Neuronal stem cell (in vitro differentiated cells): ENCODE measurements at regions not wholly inside any gene's neighbourhood (a gene's known extent, or its start where the extent isn't known, plus 50 kb on each side); places are given as distances from the start of the nearest gene placed in this dataset.

Experiments
- DNase-seq: peaks from one replicate; pipeline ENCODE4 v3.0.0-alpha.2; 2013; ENCODE audit warnings: low spot score
- H2AFZ ChIP-seq: one replicate; pipeline ENCODE4 v1.6.1; 2013; ENCODE audit warnings: mild to moderate bottlenecking, low read length, inconsistent platforms
- H2AK5ac ChIP-seq: 2 replicates; pipeline ENCODE4 v1.6.1; 2013; ENCODE audit warnings: low read depth, mild to moderate bottlenecking, inconsistent platforms, low read length, moderate library complexity, mixed read lengths
- H2BK120ac ChIP-seq: 2 replicates; pipeline ENCODE4 v1.6.1; 2013; ENCODE audit warnings: low read depth, mild to moderate bottlenecking, inconsistent platforms, low read length, moderate library complexity, mixed read lengths
- H2BK12ac ChIP-seq: one replicate; pipeline ENCODE4 v1.6.1; 2013; ENCODE audit warnings: low read length, inconsistent platforms
- H2BK15ac ChIP-seq: 2 replicates; pipeline ENCODE4 v1.6.1; 2013; ENCODE audit warnings: mild to moderate bottlenecking, low read length, inconsistent platforms, mixed read lengths
- H2BK5ac ChIP-seq: one replicate; pipeline ENCODE4 v1.6.1; 2013; ENCODE audit warnings: inconsistent platforms, mild to moderate bottlenecking, low read length, moderate library complexity
- H3K14ac ChIP-seq: one replicate; pipeline ENCODE4 v1.6.1; 2013; ENCODE audit warnings: low read length, inconsistent platforms
- H3K18ac ChIP-seq: 2 replicates; pipeline ENCODE4 v1.6.1; 2013; ENCODE audit warnings: low read length, inconsistent platforms
- H3K23ac ChIP-seq: 2 replicates; pipeline ENCODE4 v1.6.1; 2013; ENCODE audit warnings: low read depth, mild to moderate bottlenecking, mixed read lengths, low read length, inconsistent platforms; ENCODE audit not compliant: poor library complexity
- H3K27ac ChIP-seq: replicated peaks from 3 replicates; pipeline ENCODE4 v1.5.1; 2013; ENCODE audit warnings: low read length, inconsistent platforms
- H3K27me3 ChIP-seq, 3 experiments: 2 replicates each; pipeline ENCODE4 v1.6.1; 2013; ENCODE audit warnings: low read length in 3 of 3, mild to moderate bottlenecking in 2 of 3, inconsistent platforms in 1 of 3, low read depth in 1 of 3, mixed read lengths in 1 of 3, moderate library complexity in 1 of 3; ENCODE audit not compliant: control insufficient read depth in 3 of 3, insufficient read depth in 3 of 3
- H3K36me3 ChIP-seq, 2 donors: replicated peaks in 1 of 2; 2 replicates each; pipeline ENCODE4 v1.6.1; 2013; ENCODE audit warnings: low read length in 2 of 2; ENCODE audit not compliant: control insufficient read depth in 2 of 2, insufficient read depth in 2 of 2
- H3K4ac ChIP-seq: 2 replicates; pipeline ENCODE4 v1.6.1; 2013; ENCODE audit warnings: inconsistent platforms, mild to moderate bottlenecking, low read length, moderate library complexity
- H3K4me1 ChIP-seq, 2 donors: 1 replicate in 1 of 2; 2 replicates in 1 of 2; pipeline ENCODE4 v1.6.1; 2013; ENCODE audit warnings: low read length in 2 of 2, low read depth in 1 of 2; ENCODE audit not compliant: control insufficient read depth in 2 of 2, insufficient read depth in 1 of 2
- H3K4me2 ChIP-seq: one replicate; pipeline ENCODE4 v1.6.1; 2013; ENCODE audit warnings: mild to moderate bottlenecking, low read length, inconsistent platforms; ENCODE audit not compliant: insufficient read depth, poor library complexity, severe bottlenecking
- H3K4me3 ChIP-seq, 2 donors: 2 replicates each; pipeline ENCODE4 v1.5.1; 2013; ENCODE audit warnings: low read length in 2 of 2, mild to moderate bottlenecking in 2 of 2, inconsistent platforms in 1 of 2, moderate library complexity in 1 of 2
- H3K79me1 ChIP-seq: one replicate; pipeline ENCODE4 v1.6.1; 2013; ENCODE audit warnings: low read depth, mild to moderate bottlenecking, inconsistent platforms, low read length, moderate library complexity
- H3K9ac ChIP-seq: one replicate; pipeline ENCODE4 v1.6.1; 2013; ENCODE audit warnings: mild to moderate bottlenecking, low read depth, low read length, inconsistent platforms; ENCODE audit not compliant: poor library complexity
- H3K9me3 ChIP-seq, 2 donors: replicated peaks in 1 of 2; 2 replicates each; pipeline versions ENCODE3 to v1.6.1; 2013; ENCODE audit warnings: low read length in 2 of 2, mild to moderate bottlenecking in 2 of 2, inconsistent platforms in 1 of 2, low read depth in 1 of 2, mixed read lengths in 1 of 2, moderate library complexity in 1 of 2; ENCODE audit not compliant: control insufficient read depth in 2 of 2, insufficient read depth in 1 of 2
- H4K8ac ChIP-seq: one replicate; pipeline ENCODE4 v1.6.1; 2013; ENCODE audit warnings: low read depth, mild to moderate bottlenecking, inconsistent platforms, low read length, moderate library complexity
- H4K91ac ChIP-seq: one replicate; pipeline ENCODE4 v1.6.1; 2013; ENCODE audit warnings: low read length, low read depth, mild to moderate bottlenecking, inconsistent platforms; ENCODE audit not compliant: poor library complexity
- WGBS, 2 donors: extraction: QIAGEN DNeasy Blood & Tissue Kit; methylation state at CpG; one replicate each; pipeline ENCODE4 v1.1.7; 2013; ENCODE audit warnings: missing lambda C conversion rate in 2 of 2, mixed read lengths in 1 of 2; ENCODE audit not compliant: insufficient read length in 2 of 2, insufficient replicate concordance in 1 of 2; ENCODE audit errors: extremely low coverage in 2 of 2; 5-methylcytosine and 5-hydroxymethylcytosine counted together

GRCh38 chr18:11497585-11497984, 111.8 kb upstream of the SLC35G4 start:
- no peak overlapping the region for H2AK5ac ChIP-seq
- no peak overlapping the region for H3K27ac ChIP-seq
- H3K79me1 ChIP-seq = no peaks in the 10 kb centered on the region
- H3K9me3 ChIP-seq = peaks cover 0 to 1% of the 10 kb centered on the region in 2 donors
- H3K36me3 ChIP-seq = no peaks in the 10 kb centered on the region
- H3K23ac ChIP-seq = no peak overlapping the region
- no peak overlapping the region for H2BK5ac ChIP-seq
- no peak overlapping the region for H3K4me2 ChIP-seq
- H2AFZ ChIP-seq = no peak overlapping the region
- no peak overlapping the region for H3K4ac ChIP-seq
- no peak overlapping the region for H2BK15ac ChIP-seq
- no CpG with 5 or more reads among the region's 2 CpGs for WGBS, 2 donors
- H3K9ac ChIP-seq = no peak overlapping the region
- H4K91ac ChIP-seq = no peak overlapping the region
- no peak overlapping the region for H3K18ac ChIP-seq
- no peaks in the 10 kb centered on the region for H3K27me3 ChIP-seq
- H3K4me3 ChIP-seq = no peak overlapping the region
- no peak overlapping the region for H2BK12ac ChIP-seq
- no peak for DNase-seq
- peaks cover 0 to 8% of the 10 kb centered on the region in 2 donors for H3K4me1 ChIP-seq
- H3K14ac ChIP-seq = no peak overlapping the region
- H4K8ac ChIP-seq = no peak overlapping the region
- no peak overlapping the region for H2BK120ac ChIP-seq

DNA sequence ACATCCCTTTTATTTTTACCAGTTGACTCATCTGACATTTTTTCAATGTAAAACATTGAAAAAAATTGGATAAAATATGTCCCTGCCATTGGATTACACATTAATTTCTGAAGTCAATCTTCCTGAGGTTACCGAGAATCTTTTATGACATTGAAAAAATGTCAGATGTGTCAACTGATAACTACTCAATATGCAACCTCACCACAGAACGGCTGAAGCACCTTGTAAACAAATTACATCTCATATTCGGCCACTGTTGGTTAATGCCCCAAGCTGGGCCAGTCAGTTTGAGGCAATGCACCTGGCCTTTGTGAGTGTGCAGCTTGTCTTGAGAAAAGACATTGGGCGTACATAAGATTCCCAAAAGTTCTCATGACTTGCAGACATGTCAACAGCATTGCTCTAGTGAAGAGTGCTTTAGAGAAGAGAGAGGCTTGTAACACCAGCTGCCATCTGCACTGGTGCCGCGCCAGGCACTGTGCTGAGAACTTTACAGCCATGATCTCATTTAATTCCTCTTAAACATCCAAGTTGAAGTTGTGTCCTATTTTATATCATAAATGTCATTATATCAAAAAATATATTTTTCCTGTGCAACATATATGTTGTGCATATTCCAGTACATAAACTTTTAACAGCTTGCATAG, 112.7 kb upstream of the SLC35G4 start:
- H2AK5ac ChIP-seq = no peak overlapping the region
- WGBS, 2 donors = no CpG with 5 or more reads among the region's 6 CpGs

DNA sequence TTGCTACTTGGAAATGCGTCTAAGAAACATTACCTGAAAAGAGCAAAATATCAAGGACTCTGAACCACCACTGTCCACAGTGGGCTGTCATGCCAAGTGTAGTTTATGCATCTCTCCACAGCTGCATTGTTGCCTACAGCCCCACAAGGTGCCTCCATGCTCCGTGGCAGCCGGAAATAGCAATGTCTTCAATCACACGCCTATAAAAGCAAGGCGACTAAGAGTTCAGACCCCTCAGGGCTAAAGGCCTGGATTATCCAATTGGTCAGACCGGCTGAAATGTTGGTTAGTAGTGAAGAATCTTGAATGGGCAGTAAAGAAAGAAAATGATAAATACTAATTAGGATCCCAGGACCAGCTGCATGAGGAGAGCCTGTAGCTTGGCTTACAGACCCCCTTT, 114.0 kb upstream of the SLC35G4 start:
- peaks cover 0 to 3% of the 10 kb centered on the region in 2 donors for H3K4me1 ChIP-seq
- H3K18ac ChIP-seq = no peak overlapping the region
- no peak overlapping the region for H2AK5ac ChIP-seq
- no peak overlapping the region for H3K4me2 ChIP-seq
- no peak overlapping the region for H2AFZ ChIP-seq
- H2BK5ac ChIP-seq = no peak overlapping the region
- no peak overlapping the region for H2BK12ac ChIP-seq
- H3K4me3 ChIP-seq = no peak overlapping the region
- no peaks in the 10 kb centered on the region for H3K27me3 ChIP-seq
- H2BK15ac ChIP-seq = no peak overlapping the region
- H3K79me1 ChIP-seq = no peaks in the 10 kb centered on the region
- H3K9ac ChIP-seq = no peak overlapping the region
- H3K27ac ChIP-seq = no peak overlapping the region
- no peak overlapping the region for H2BK120ac ChIP-seq
- WGBS, 2 donors = no CpG with 5 or more reads among the region's 6 CpGs
- H3K36me3 ChIP-seq = no peaks in the 10 kb centered on the region
- no peak overlapping the region for H3K14ac ChIP-seq
- no peak for DNase-seq
- H3K9me3 ChIP-seq = peaks cover 0 to 1% of the 10 kb centered on the region in 2 donors
- H4K91ac ChIP-seq = no peak overlapping the region
- no peak overlapping the region for H3K4ac ChIP-seq
- H4K8ac ChIP-seq = no peak overlapping the region
- H3K23ac ChIP-seq = no peak overlapping the region

More for the DNA sequence above, 112.7 kb upstream of the SLC35G4 start:
- H4K8ac ChIP-seq = no peak overlapping the region
- H3K18ac ChIP-seq = no peak overlapping the region
- H2BK120ac ChIP-seq = no peak overlapping the region
- no peaks in the 10 kb centered on the region for H3K27me3 ChIP-seq
- no peak overlapping the region for H3K14ac ChIP-seq
- no peaks in the 10 kb centered on the region for H3K36me3 ChIP-seq
- no peak overlapping the region for H2BK15ac ChIP-seq
- no peak overlapping the region for H3K4me2 ChIP-seq
- H3K23ac ChIP-seq = no peak overlapping the region
- no peak overlapping the region for H2BK12ac ChIP-seq
- no peak overlapping the region for H3K4ac ChIP-seq
- no peak for DNase-seq
- no peaks in the 10 kb centered on the region for H3K79me1 ChIP-seq
- no peak overlapping the region for H2AFZ ChIP-seq
- no peak overlapping the region for H3K9ac ChIP-seq
- H3K4me1 ChIP-seq = peaks cover 0 to 8% of the 10 kb centered on the region in 2 donors
- peaks cover 0 to 1% of the 10 kb centered on the region in 2 donors for H3K9me3 ChIP-seq
- H2BK5ac ChIP-seq = no peak overlapping the region
- no peak overlapping the region for H3K4me3 ChIP-seq
- no peak overlapping the region for H3K27ac ChIP-seq
- H4K91ac ChIP-seq = no peak overlapping the region

DNA sequence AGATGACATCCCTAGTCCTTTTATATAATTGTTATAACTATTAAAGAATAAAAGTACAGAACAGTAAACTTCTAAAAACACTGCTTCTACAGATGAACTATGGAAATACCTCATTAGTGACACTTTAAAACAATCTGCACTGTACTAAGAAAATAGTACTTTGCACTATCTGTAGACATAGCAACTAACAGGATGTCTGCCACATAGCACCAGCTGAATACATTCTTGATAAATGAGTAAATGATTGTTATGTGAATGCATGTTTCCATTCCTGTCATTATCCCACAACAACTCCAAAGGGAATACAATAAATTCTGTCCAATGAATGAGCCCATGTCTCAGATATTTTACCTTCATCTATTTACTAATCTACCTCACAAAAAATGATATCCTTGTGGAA, 115.3 kb upstream of the SLC35G4 start:
- Histone ChIP-seq H3K79me1 (no peaks in the 10 kb centered on the region), H3K9ac (no peak overlapping the region), H3K27me3 (no peaks in the 10 kb centered on the region), H3K9me3 (peaks cover 0 to 1% of the 10 kb centered on the region in 2 donors), H3K36me3 (no peaks in the 10 kb centered on the region), H2BK15ac (no peak overlapping the region), H3K4ac (no peak overlapping the region), H2BK120ac (no peak overlapping the region), H3K4me1 (no peaks in the 10 kb centered on the region), H4K91ac (no peak overlapping the region), H2BK12ac (no peak overlapping the region), H3K14ac (no peak overlapping the region), H3K18ac (no peak overlapping the region), H2AK5ac (no peak overlapping the region), H3K27ac (no peak overlapping the region), H3K4me2 (no peak overlapping the region), H2AFZ (no peak overlapping the region), H3K23ac (no peak overlapping the region), H2BK5ac (no peak overlapping the region), H4K8ac (no peak overlapping the region), H3K4me3 (no peak overlapping the region)
- no peak for DNase-seq
